Endothelial cell of umbilical vein (primary cell): ENCODE measurements at regions not wholly inside any gene's neighbourhood (a gene's known extent, or its start where the extent isn't known, plus 50 kb on each side); places are given as distances from the start of the nearest gene placed in this dataset.

Source experiments
- BruUV-seq: library from RNA; stranded (reverse); fragments of 400-500 nt; replicated peaks from 2 replicates; lab custom pipeline; 2021; lab: Mats Ljungman, UMichigan
- CTCF ChIA-PET: fragments of 300-600, 350-600 bp; sonication (Branson Sonifier 250); formaldehyde crosslinking; loops from one replicate; lab custom pipeline; 2021; ENCODE audit warnings: antibody characterized with exemption, inconsistent platforms; lab: Charles Lee
- POLR2A ChIA-PET: fragments of 300-600, 350-600 bp; sonication (Branson Sonifier 250); formaldehyde crosslinking; loops from one replicate; lab custom pipeline; 2021; ENCODE audit warnings: antibody characterized with exemption, inconsistent platforms; lab: Charles Lee
- DNase-seq: peaks from one replicate; pipeline ENCODE4 v3.0.0-alpha.2; 2011; ENCODE audit warnings: low read depth, low spot score
- FAIRE-seq: peaks from 2 replicates; lab custom pipeline; 2011; peaks lifted over from hg19 to GRCh38; lab: Jason Lieb, UNC
- H2AFZ ChIP-seq: 2 replicates; pipeline ENCODE4 v1.6.0; 2012; ENCODE audit warnings: low read depth, low read length, control low read depth, inconsistent platforms
- H3K27ac ChIP-seq: 2 replicates; pipeline ENCODE4 v1.5.1; 2011; ENCODE audit warnings: low read depth, mild to moderate bottlenecking, control low read depth, low read length, moderate library complexity; ENCODE audit not compliant: insufficient read depth
- H3K27me3 ChIP-seq, 2 experiments: 2 replicates each; pipeline versions ENCODE4 v1.6.0 to v1.6.1; 2011; ENCODE audit warnings: low read length in 2 of 2, mixed read lengths in 1 of 2; ENCODE audit not compliant: control insufficient read depth in 2 of 2, insufficient read depth in 2 of 2
- H3K36me3 ChIP-seq, 2 experiments: 2 replicates in 1 of 2; 3 replicates in 1 of 2; pipeline ENCODE4 v1.5.1; 2011; ENCODE audit warnings: low read length in 2 of 2, mild to moderate bottlenecking in 1 of 2, moderate library complexity in 1 of 2; ENCODE audit not compliant: control insufficient read depth in 2 of 2, insufficient read depth in 2 of 2; ENCODE audit errors: extremely low read depth in 1 of 2
- H3K4me1 ChIP-seq: 3 replicates; pipeline ENCODE4 v1.5.1; 2011; ENCODE audit warnings: mild to moderate bottlenecking, low read length; ENCODE audit not compliant: control insufficient read depth, insufficient read depth; ENCODE audit errors: extremely low read depth
- H3K4me2 ChIP-seq: 2 replicates; pipeline ENCODE4 v1.6.1; 2011; ENCODE audit warnings: low read length, control low read depth, mixed read lengths; ENCODE audit not compliant: insufficient read depth
- H3K4me3 ChIP-seq, 3 experiments: fragments of 200-600 bp in 1 of 3; sonication (generic), shearing (Covaris generic) in 1 of 3; replicated peaks in 1 of 3; 2 replicates each; pipeline ENCODE4 v1.5.1; 2011 to 2016; ENCODE audit warnings: control low read depth in 3 of 3, low read length in 3 of 3, mild to moderate bottlenecking in 2 of 3, inconsistent platforms in 1 of 3, low read depth in 1 of 3, moderate library complexity in 1 of 3; ENCODE audit not compliant: insufficient read depth in 1 of 3
- H3K79me2 ChIP-seq: 2 replicates; pipeline ENCODE4 v1.6.0; 2012; ENCODE audit warnings: low read length, inconsistent platforms; ENCODE audit not compliant: control insufficient read depth, insufficient read depth
- H3K9ac ChIP-seq: replicated peaks from 2 replicates; pipeline ENCODE3; 2011; ENCODE audit warnings: low read length, control low read depth; ENCODE audit not compliant: insufficient read depth; ENCODE audit errors: extremely low read depth
- H3K9me1 ChIP-seq: replicated peaks from 3 replicates; pipeline ENCODE4 v1.6.0; 2011; ENCODE audit warnings: mild to moderate bottlenecking, low read length; ENCODE audit not compliant: control insufficient read depth, insufficient read depth; ENCODE audit errors: extremely low read depth
- H3K9me3 ChIP-seq: replicated peaks from 2 replicates; pipeline ENCODE4 v1.5.1; 2012; ENCODE audit warnings: low read length, inconsistent platforms; ENCODE audit not compliant: control insufficient read depth, insufficient read depth
- H4K20me1 ChIP-seq: replicated peaks from 2 replicates; pipeline ENCODE3; 2011; ENCODE audit warnings: mild to moderate bottlenecking, low read length; ENCODE audit not compliant: control insufficient read depth, insufficient read depth; ENCODE audit errors: extremely low read depth
- CTCF ChIP-seq, 2 donors: IDR thresholded peaks; 1 replicate in 1 of 2; 2 replicates in 1 of 2; pipeline ENCODE4 v1.5.1; 2011; ENCODE audit warnings: low read length in 2 of 2, mild to moderate bottlenecking in 2 of 2, moderate library complexity in 2 of 2, control low read depth in 1 of 2, inconsistent platforms in 1 of 2, low read depth in 1 of 2; ENCODE audit not compliant: insufficient read depth in 1 of 2; ENCODE audit errors: extremely low read depth in 1 of 2
- EZH2 ChIP-seq: IDR thresholded peaks from 2 replicates; pipeline ENCODE4 v1.6.1; 2012; ENCODE audit warnings: borderline replicate concordance, low read depth, mild to moderate bottlenecking, moderate library complexity, low read length, inconsistent platforms; ENCODE audit not compliant: severe bottlenecking
- FOS ChIP-seq: IDR thresholded peaks from 2 replicates; pipeline ENCODE4 v1.6.1; 2011; ENCODE audit warnings: mild to moderate bottlenecking, low read length, moderate library complexity, borderline replicate concordance; ENCODE audit not compliant: insufficient read depth
- GATA2 ChIP-seq: IDR thresholded peaks from 2 replicates; pipeline ENCODE4 v1.7.0; 2011; ENCODE audit warnings: low read depth, mild to moderate bottlenecking, moderate library complexity, mixed read lengths, low read length; ENCODE audit not compliant: insufficient read length, insufficient read depth
- JUN ChIP-seq: IDR thresholded peaks from 2 replicates; pipeline ENCODE4 v1.6.1; 2011; ENCODE audit warnings: borderline replicate concordance, low read depth; ENCODE audit not compliant: insufficient read length, insufficient read depth
- MAX ChIP-seq: IDR thresholded peaks from 2 replicates; pipeline ENCODE4 v1.6.1; 2011; ENCODE audit not compliant: insufficient read depth, insufficient read length
- MYC ChIP-seq: IDR thresholded peaks from one replicate; pipeline ENCODE4 v1.6.1; 2011; ENCODE audit warnings: mild to moderate bottlenecking, low read depth, low read length
- POLR2A ChIP-seq: IDR thresholded peaks from 2 replicates; pipeline ENCODE4 v1.6.1; 2012; ENCODE audit warnings: low read depth, mild to moderate bottlenecking, control low read depth, low read length
- POLR2AphosphoS5 ChIP-seq: IDR thresholded peaks from 2 replicates; pipeline ENCODE4 v1.6.1; 2012; ENCODE audit warnings: low read depth, mild to moderate bottlenecking, control low read depth, low read length, moderate library complexity; ENCODE audit not compliant: insufficient read depth
- dilution Hi-C: fragments of 300-500 bp; cut with MboI; formaldehyde crosslinking; loops from one replicate; pipeline ENCODE4 v1.15.0; 2019; ENCODE audit warnings: low sequenced_read_pairs; ENCODE audit not compliant: extremely low pct_ligation_motif_present
- intact Hi-C: fragments of 100-400 bp; cut with micrococcal nuclease; formaldehyde crosslinking; loops from one replicate; pipeline ENCODE4 v1.10.0; 2022

GRCh38 chr16:64165368-64165767, 956.5 kb downstream of the CDH11 start:
- no TSS peak for BruUV-seq

More at GRCh38 chr16:64165368-64165767, 956.5 kb downstream of the CDH11 start:
- H3K9me1 ChIP-seq, result no peaks in the 10 kb centered on the region
- FAIRE-seq, result no peak
- no peak overlapping the region for H2AFZ ChIP-seq
- H3K27ac ChIP-seq, result no peak overlapping the region
- no peak overlapping the region for H3K9ac ChIP-seq
- no peaks in the 10 kb centered on the region for H3K79me2 ChIP-seq
- no peak overlapping the region for H3K4me3 ChIP-seq
- dilution Hi-C loops (no loop called here), intact Hi-C loops (no loop called here)
- CTCF ChIA-PET, result interaction anchor here (0.9 kb wide), 1 partner anchor 18 kb away, joined by 4 read pairs; no protein-coding TSS in a partner anchor
- H3K9me3 ChIP-seq, result no peaks in the 10 kb centered on the region
- peaks cover 32% of the 10 kb centered on the region for H3K4me1 ChIP-seq
- no peaks in the 10 kb centered on the region for H3K27me3 ChIP-seq
- POLR2A ChIA-PET, result no interaction called here
- no peak overlapping the region for H3K4me2 ChIP-seq
- no peaks in the 10 kb centered on the region for H3K36me3 ChIP-seq
- DNase-seq, result no peak
- H4K20me1 ChIP-seq, result no peaks in the 10 kb centered on the region
- TF ChIP-seq POLR2AphosphoS5, result no peak
- TF ChIP-seq POLR2A, result no peak
- no peak for TF ChIP-seq MAX
- no peak for TF ChIP-seq CTCF (IDR thresholded peaks at IDR 0.05; ENCODE audit: extremely low read depth in 1 of 2, insufficient read depth in 1 of 2, low read depth in 1 of 2, low read length in 2 of 2)
- TF ChIP-seq GATA2, result no peak
- TF ChIP-seq MYC, result no peak
- TF ChIP-seq JUN, result no peak
- no peak for TF ChIP-seq FOS
- no peak for TF ChIP-seq EZH2
